ENCODE measurements at regions not wholly inside any gene's neighbourhood (a gene's known extent, or its start where the extent isn't known, plus 50 kb on each side); places are given as distances from the start of the nearest gene placed in this dataset.

- TF ChIP-seq POLR2A (IDR thresholded peaks at IDR 0.05) (no peak), CTCF (IDR thresholded peaks at IDR 0.05) (no peak)
These were observed 58.4 kb upstream of the PRDM1 start for GRCh38 chr6:106027758-106028157.

Data from body of pancreas (tissue), 4 donors.